ENCODE measurements at regions not wholly inside any gene's neighbourhood (a gene's known extent, or its start where the extent isn't known, plus 50 kb on each side); places are given as distances from the start of the nearest gene placed in this dataset.

DNA sequence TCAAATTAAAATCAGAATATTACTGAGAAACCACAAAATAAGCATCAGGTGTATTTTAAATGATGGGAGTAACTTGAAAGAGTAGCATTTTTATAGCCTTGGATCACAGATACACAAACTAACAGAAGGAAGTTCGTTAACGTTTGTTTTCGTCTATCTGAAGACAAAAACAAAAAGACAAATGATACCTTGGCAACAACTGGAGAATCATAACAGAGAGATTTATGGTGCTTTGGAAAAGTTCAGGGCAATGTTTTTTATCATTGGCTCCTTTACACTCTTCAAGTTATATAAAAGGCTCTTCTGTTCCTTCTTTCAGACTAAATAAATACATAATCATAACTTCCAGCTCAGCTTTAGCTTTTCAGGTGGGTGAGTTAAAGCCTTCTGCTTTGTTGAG, 128.1 kb upstream of the VLDLR start:
- no peak overlapping the region for H3K27ac ChIP-seq
- intact Hi-C loops (cut with DNase I): no loop called here
- DNase-seq: no peak
- no peak overlapping the region for H3K4me3 ChIP-seq
- no peaks in the 10 kb centered on the region for H3K4me1 ChIP-seq
- WGBS (ENCODE audit: insufficient coverage, low coverage, low lambda C conversion rate, missing lambda C conversion rate): 63% methylated on average over 3 of the region's 3 CpGs
- TF ChIP-seq POLR2A (IDR thresholded peaks at IDR 0.05): no peak
- TF ChIP-seq, protein P1, sequence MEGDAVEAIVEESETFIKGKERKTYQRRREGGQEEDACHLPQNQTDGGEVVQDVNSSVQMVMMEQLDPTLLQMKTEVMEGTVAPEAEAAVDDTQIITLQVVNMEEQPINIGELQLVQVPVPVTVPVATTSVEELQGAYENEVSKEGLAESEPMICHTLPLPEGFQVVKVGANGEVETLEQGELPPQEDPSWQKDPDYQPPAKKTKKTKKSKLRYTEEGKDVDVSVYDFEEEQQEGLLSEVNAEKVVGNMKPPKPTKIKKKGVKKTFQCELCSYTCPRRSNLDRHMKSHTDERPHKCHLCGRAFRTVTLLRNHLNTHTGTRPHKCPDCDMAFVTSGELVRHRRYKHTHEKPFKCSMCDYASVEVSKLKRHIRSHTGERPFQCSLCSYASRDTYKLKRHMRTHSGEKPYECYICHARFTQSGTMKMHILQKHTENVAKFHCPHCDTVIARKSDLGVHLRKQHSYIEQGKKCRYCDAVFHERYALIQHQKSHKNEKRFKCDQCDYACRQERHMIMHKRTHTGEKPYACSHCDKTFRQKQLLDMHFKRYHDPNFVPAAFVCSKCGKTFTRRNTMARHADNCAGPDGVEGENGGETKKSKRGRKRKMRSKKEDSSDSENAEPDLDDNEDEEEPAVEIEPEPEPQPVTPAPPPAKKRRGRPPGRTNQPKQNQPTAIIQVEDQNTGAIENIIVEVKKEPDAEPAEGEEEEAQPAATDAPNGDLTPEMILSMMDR (IDR thresholded peaks at IDR 0.05): no peak
- H3K36me3 ChIP-seq: no peaks in the 10 kb centered on the region
- no peaks in the 10 kb centered on the region for H3K9me3 ChIP-seq
- ATAC-seq: no peak
- H3K27me3 ChIP-seq: no peaks in the 10 kb centered on the region

DNA sequence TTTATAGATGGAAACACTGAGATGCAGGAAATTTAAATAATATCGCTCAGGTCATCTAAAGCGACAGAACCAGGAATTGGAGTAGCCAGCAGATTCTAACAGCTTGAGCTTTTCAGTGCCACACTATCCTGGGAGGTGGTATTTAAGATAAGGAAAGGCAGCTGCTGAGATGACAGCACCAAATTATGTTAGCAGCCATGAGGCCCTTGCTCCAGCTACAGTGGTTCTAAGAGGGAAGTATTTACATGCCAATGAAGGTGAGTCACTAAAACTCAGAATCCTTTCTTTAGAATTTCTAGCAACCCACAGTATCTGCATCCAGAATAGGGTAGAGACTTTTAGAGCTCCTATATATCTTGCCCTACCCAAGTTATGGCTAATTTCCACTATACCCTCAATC, 127.0 kb upstream of the VLDLR start:
- no peaks in the 10 kb centered on the region for H3K9me3 ChIP-seq
- intact Hi-C loops (cut with DNase I): no loop called here
- DNase-seq: no peak
- WGBS (ENCODE audit: insufficient coverage, low coverage, low lambda C conversion rate, missing lambda C conversion rate): 70% methylated on average over 2 of the region's 2 CpGs
- no peak for TF ChIP-seq POLR2A (IDR thresholded peaks at IDR 0.05)
- TF ChIP-seq, protein P1 (IDR thresholded peaks at IDR 0.05): no peak
- no peak overlapping the region for H3K27ac ChIP-seq
- no peaks in the 10 kb centered on the region for H3K36me3 ChIP-seq
- no peaks in the 10 kb centered on the region for H3K4me1 ChIP-seq
- H3K4me3 ChIP-seq: no peak overlapping the region
- ATAC-seq: no peak
- no peaks in the 10 kb centered on the region for H3K27me3 ChIP-seq

DNA sequence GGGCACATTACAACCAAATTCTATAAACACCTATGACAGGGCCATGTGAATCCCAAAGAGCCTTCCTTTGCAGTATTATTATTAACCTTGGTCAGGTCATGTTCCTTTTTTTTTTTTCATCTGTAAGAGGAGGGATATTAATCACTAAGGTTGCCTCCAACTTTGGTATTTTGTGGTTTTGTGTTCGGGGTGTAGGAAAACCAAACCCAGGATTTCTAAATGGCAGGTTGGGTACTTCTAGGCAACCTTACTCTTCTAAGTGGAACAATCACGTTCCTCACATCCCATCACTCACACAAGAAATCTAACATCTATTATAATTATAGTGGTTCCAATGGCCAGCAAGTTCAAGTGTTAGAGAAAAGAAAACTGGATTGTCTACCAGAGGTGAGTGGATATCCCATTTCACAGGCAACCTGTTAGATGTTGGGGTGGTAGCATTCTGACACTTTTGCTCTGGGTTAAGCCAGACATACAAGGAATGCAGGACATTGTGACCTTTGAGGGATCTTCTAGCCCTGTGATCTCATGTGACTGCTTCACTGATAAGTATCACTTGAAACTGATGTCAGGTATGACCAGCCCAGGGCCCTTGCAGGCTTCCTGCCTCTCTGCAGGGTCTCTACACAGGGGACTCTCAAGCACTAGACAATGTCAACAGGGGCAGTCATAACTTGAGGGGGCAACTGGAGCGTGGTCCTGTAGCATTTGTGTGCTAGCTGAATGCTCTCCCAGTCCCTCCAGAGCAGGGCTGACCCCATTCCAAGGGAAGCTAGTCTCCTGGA, 126.2 kb upstream of the VLDLR start:
- Histone ChIP-seq H3K27me3 (no peaks in the 10 kb centered on the region), H3K4me1 (no peaks in the 10 kb centered on the region), H3K27ac (no peak overlapping the region), H3K9me3 (no peaks in the 10 kb centered on the region), H3K36me3 (no peaks in the 10 kb centered on the region), H3K4me3 (no peak overlapping the region)
- no peak for TF ChIP-seq POLR2A (IDR thresholded peaks at IDR 0.05)
- TF ChIP-seq, protein P1 (IDR thresholded peaks at IDR 0.05): no peak
- ATAC-seq (no peak), DNase-seq (no peak)
- intact Hi-C loops (cut with DNase I): no loop called here
- whole genome bisulfite sequencing (ENCODE audit: insufficient coverage, low coverage, low lambda C conversion rate, missing lambda C conversion rate): 40% methylated on average over 2 of the region's 3 CpGs

DNA sequence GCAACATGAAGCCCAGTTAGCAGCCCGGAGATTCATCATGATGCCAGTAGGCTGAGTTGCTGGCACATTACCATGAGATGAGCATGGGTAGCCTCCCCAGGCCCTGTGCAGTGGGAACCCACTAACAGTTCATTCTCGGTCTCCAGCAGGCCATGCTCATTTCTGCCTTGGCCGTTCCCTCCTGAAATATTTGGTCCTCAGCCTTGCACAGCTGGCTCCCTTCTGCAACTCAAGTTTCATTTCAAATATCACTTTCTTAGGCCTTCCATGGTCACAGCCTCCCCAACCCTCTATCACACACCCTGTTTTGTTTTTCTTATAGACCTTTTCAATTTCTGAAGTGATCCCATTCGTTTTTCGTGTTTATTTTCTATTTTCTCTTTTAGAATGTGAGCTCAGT, 125.4 kb upstream of the VLDLR start:
- DNase-seq (no peak), ATAC-seq (no peak)
- Histone ChIP-seq H3K4me3 (no peak overlapping the region), H3K27ac (no peak overlapping the region), H3K9me3 (no peaks in the 10 kb centered on the region), H3K4me1 (no peaks in the 10 kb centered on the region), H3K27me3 (no peaks in the 10 kb centered on the region), H3K36me3 (no peaks in the 10 kb centered on the region)
- intact Hi-C loops (cut with DNase I): no loop called here
- WGBS (ENCODE audit: insufficient coverage, low coverage, low lambda C conversion rate, missing lambda C conversion rate): 61% methylated on average over 4 of the region's 5 CpGs
- TF ChIP-seq, protein P1 (IDR thresholded peaks at IDR 0.05): no peak
- no peak for TF ChIP-seq POLR2A (IDR thresholded peaks at IDR 0.05)

DNA sequence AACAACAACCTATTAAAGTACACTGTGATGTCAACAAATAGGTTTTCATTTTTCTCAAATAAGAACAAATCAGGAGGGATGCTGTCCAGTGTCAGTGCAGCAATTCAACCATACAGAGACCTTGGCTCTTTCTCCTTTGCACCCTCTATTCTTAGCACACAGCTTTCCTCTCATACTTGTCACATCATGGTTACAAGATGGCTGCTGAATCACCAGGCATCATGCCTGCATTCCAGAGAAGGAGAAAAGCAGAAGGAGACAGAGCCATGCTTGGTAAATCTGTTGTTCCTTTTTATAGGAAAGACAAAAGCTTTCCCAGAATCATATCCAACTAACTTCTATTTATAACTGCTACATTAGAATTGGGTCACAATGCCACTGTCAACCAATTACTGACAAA, 124.7 kb upstream of the VLDLR start:
- TF ChIP-seq POLR2A (IDR thresholded peaks at IDR 0.05): no peak
- TF ChIP-seq, protein P1 (IDR thresholded peaks at IDR 0.05): no peak
- Histone ChIP-seq H3K36me3 (no peaks in the 10 kb centered on the region), H3K27ac (no peak overlapping the region), H3K27me3 (no peaks in the 10 kb centered on the region), H3K9me3 (no peaks in the 10 kb centered on the region), H3K4me1 (no peaks in the 10 kb centered on the region), H3K4me3 (no peak overlapping the region)
- intact Hi-C loops (cut with DNase I): no loop called here
- ATAC-seq (no peak), DNase-seq (no peak)
